Suppressor macrophage (primary cell): ENCODE measurements at regions not wholly inside any gene's neighbourhood (a gene's known extent, or its start where the extent isn't known, plus 50 kb on each side); places are given as distances from the start of the nearest gene placed in this dataset.
"Not testable (repeated sequence)": the region's sequence is repeated elsewhere in the genome, so short reads cannot be mapped to it uniquely, and the experiment has no call there.

Experiments used
- DNase-seq, 4 experiments: peaks; one replicate each; pipeline ENCODE4 v3.0.0-alpha.2; 2020 to 2022

GRCh38 chr4:174183259-174183658 is 100.2 kb downstream of the FBXO8 start:
- DNase-seq: no peak

GRCh38 chr4:174181827-174182226 is 101.6 kb downstream of the FBXO8 start:
- no peak for DNase-seq

GRCh38 chr4:174177536-174177935 is 105.9 kb downstream of the FBXO8 start:
- DNase-seq: no peak

- DNase-seq: not testable (repeated sequence)
Measured at GRCh38 chr4:174175836-174176235, 107.6 kb downstream of the FBXO8 start.

GRCh38 chr4:174173360-174173759 is 110.1 kb downstream of the FBXO8 start:
- no peak for DNase-seq

GRCh38 chr4:174172274-174172673 is 111.2 kb downstream of the FBXO8 start:
- DNase-seq: no peak

- no peak for DNase-seq
Measured at GRCh38 chr4:174170906-174171305, 112.6 kb downstream of the FBXO8 start.

GRCh38 chr4:174170091-174170490 is 113.4 kb downstream of the FBXO8 start:
- DNase-seq: no peak

GRCh38 chr4:174157106-174157607 is 126.3 kb downstream of the FBXO8 start:
- DNase-seq: no peak

- peak; percentile 22 to 45 (median 32) for DNase-seq
Measured at GRCh38 chr4:174156239-174156826, 127.1 kb downstream of the FBXO8 start.

- no peak for DNase-seq
Measured at GRCh38 chr4:174154215-174154854, 129.1 kb downstream of the FBXO8 start.

GRCh38 chr4:174152717-174153466 is 130.6 kb downstream of the FBXO8 start:
- DNase-seq: no peak

- no peak for DNase-seq
Measured at GRCh38 chr4:174147863-174148262, 135.6 kb downstream of the FBXO8 start.

- DNase-seq: no peak
Measured at GRCh38 chr4:174144106-174144505, 139.4 kb downstream of the FBXO8 start.

GRCh38 chr4:174141876-174142275 is 141.6 kb downstream of the FBXO8 start:
- DNase-seq: no peak

GRCh38 chr4:174138616-174139015 is 144.9 kb downstream of the FBXO8 start:
- DNase-seq: no peak

GRCh38 chr4:174137698-174138097 is 145.8 kb downstream of the FBXO8 start:
- no peak for DNase-seq

- no peak for DNase-seq
Measured at GRCh38 chr4:174135936-174136406, 147.5 kb downstream of the FBXO8 start.

GRCh38 chr4:174135530-174135929 is 147.9 kb downstream of the FBXO8 start:
- no peak for DNase-seq

GRCh38 chr4:174134361-174134760 is 149.1 kb downstream of the FBXO8 start:
- no peak for DNase-seq

- DNase-seq: no peak
Measured at GRCh38 chr4:174133551-174133950, 149.9 kb downstream of the FBXO8 start.

- DNase-seq: no peak
Measured at GRCh38 chr4:174131901-174132300, 151.6 kb downstream of the FBXO8 start.

GRCh38 chr4:174122705-174123104 is 160.8 kb downstream of the FBXO8 start:
- no peak for DNase-seq
